ENCODE measurements at regions not wholly inside any gene's neighbourhood (a gene's known extent, or its start where the extent isn't known, plus 50 kb on each side); places are given as distances from the start of the nearest gene placed in this dataset.

DNA sequence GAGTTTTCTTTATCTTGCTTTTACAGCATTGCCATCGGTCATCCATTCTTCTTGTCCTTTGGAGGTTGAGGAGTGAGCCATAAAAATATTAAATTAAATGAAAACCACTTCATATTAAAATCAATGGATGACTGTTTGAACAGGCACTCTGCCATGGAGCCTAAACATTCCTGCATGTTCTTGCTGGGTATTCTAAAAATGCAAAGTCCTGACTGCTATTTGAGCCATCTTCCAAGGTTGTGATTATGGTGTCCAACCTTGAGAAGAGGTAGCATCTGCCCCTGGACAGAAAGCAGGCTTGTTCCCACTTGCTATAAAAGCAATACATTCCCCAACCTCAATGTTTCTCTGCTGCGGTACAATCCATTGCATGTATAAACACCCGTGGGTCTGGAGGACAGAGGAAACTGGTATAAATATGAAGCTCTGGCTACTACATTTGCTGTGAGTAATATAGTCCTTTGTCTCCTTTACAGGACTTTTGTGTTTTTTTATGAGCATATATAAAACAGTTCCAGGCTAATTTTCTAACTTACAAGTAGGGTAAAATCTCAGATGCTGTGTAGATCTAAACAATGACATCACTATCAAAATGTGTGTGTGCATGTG lies 70.9 kb upstream of the FAT4 start:
- Histone ChIP-seq H3K36me3 (replicated peaks in 1 of 2; ENCODE audit: control insufficient read depth in 1 of 2, insufficient read depth in 2 of 2, low read length in 2 of 2) (no peaks in the 10 kb centered on the region), H3K27me3 (ENCODE audit: control insufficient read depth in 2 of 2, insufficient read depth in 2 of 2, low read length in 2 of 2) (no peaks in the 10 kb centered on the region), H3K4me1 (ENCODE audit: control insufficient read depth in 1 of 2, insufficient read depth in 2 of 2, low read length in 2 of 2) (no peaks in the 10 kb centered on the region), H2AFZ (ENCODE audit: insufficient read depth, low read depth, low read length, poor library complexity, severe bottlenecking) (no peak overlapping the region), H3K9ac (ENCODE audit: insufficient read depth, low read length, poor library complexity, severe bottlenecking) (no peak overlapping the region), H3K4me3 (replicated peaks in 1 of 3; ENCODE audit: low read depth in 2 of 3, low read length in 3 of 3) (no peak overlapping the region), H3K79me2 (ENCODE audit: insufficient read depth, low read length) (no peaks in the 10 kb centered on the region), H4K20me1 (ENCODE audit: insufficient read depth, low read length) (no peaks in the 10 kb centered on the region), H3K9me3 (replicated peaks in 1 of 2; ENCODE audit: control insufficient read depth in 1 of 2, insufficient read depth in 1 of 2, low read length in 2 of 2) (no peaks in the 10 kb centered on the region), H3K27ac (ENCODE audit: low read depth in 1 of 2, low read length in 2 of 2) (no peak overlapping the region), H3K4me2 (replicated peaks; ENCODE audit: extremely low read depth, low read length, poor library complexity, severe bottlenecking) (no peak overlapping the region)
- TF ChIP-seq, protein P1, sequence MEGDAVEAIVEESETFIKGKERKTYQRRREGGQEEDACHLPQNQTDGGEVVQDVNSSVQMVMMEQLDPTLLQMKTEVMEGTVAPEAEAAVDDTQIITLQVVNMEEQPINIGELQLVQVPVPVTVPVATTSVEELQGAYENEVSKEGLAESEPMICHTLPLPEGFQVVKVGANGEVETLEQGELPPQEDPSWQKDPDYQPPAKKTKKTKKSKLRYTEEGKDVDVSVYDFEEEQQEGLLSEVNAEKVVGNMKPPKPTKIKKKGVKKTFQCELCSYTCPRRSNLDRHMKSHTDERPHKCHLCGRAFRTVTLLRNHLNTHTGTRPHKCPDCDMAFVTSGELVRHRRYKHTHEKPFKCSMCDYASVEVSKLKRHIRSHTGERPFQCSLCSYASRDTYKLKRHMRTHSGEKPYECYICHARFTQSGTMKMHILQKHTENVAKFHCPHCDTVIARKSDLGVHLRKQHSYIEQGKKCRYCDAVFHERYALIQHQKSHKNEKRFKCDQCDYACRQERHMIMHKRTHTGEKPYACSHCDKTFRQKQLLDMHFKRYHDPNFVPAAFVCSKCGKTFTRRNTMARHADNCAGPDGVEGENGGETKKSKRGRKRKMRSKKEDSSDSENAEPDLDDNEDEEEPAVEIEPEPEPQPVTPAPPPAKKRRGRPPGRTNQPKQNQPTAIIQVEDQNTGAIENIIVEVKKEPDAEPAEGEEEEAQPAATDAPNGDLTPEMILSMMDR (IDR thresholded peaks at IDR 0.05): no peak
- Mint-ChIP-seq H3K4me1 (no peaks in the 10 kb centered on the region), H3K9me3 (no peaks in the 10 kb centered on the region), H3K27ac (no peak overlapping the region), H3K27me3 (ENCODE audit: low read depth in 3 of 3) (peaks cover 0 to 2% (median 0%) of the 10 kb centered on the region in 3 donors), H3K36me3 (no peaks in the 10 kb centered on the region), H3K4me3 (no peak overlapping the region)
- intact Hi-C loops (cut with micrococcal nuclease): no loop called here
- DNase-seq: no peak
- WGBS (ENCODE audit: insufficient coverage): no CpG with 5 or more reads among the region's 3 CpGs

GRCh38 chr4:125235971-125236370 lies 78.8 kb upstream of the FAT4 start:
- no peak overlapping the region for H2AFZ ChIP-seq (ENCODE audit: insufficient read depth, low read depth, low read length, poor library complexity, severe bottlenecking)
- no peak overlapping the region for H3K4me3 Mint-ChIP-seq
- H3K36me3 ChIP-seq (replicated peaks in 1 of 2; ENCODE audit: control insufficient read depth in 1 of 2, insufficient read depth in 2 of 2, low read length in 2 of 2): no peaks in the 10 kb centered on the region
- TF ChIP-seq, protein P1 (IDR thresholded peaks at IDR 0.05): no peak
- H3K4me3 ChIP-seq (replicated peaks in 1 of 3; ENCODE audit: low read depth in 2 of 3, low read length in 3 of 3): no peak overlapping the region
- H3K27ac Mint-ChIP-seq: no peak overlapping the region
- H3K4me1 Mint-ChIP-seq: no peaks in the 10 kb centered on the region
- intact Hi-C loops (cut with micrococcal nuclease): no loop called here
- DNase-seq: no peak
- no peak overlapping the region for H3K9ac ChIP-seq (ENCODE audit: insufficient read depth, low read length, poor library complexity, severe bottlenecking)
- no peaks in the 10 kb centered on the region for H3K9me3 ChIP-seq (replicated peaks in 1 of 2; ENCODE audit: control insufficient read depth in 1 of 2, insufficient read depth in 1 of 2, low read length in 2 of 2)
- peaks cover 0 to 1% (median 0%) of the 10 kb centered on the region in 3 donors for H3K27me3 Mint-ChIP-seq (ENCODE audit: low read depth in 3 of 3)
- H3K27me3 ChIP-seq (ENCODE audit: control insufficient read depth in 2 of 2, insufficient read depth in 2 of 2, low read length in 2 of 2): no peaks in the 10 kb centered on the region
- no peak overlapping the region for H3K27ac ChIP-seq (ENCODE audit: low read depth in 1 of 2, low read length in 2 of 2)
- H3K9me3 Mint-ChIP-seq: peaks cover 0 to 3% (median 0%) of the 10 kb centered on the region in 7 donors
- no peaks in the 10 kb centered on the region for H3K36me3 Mint-ChIP-seq
- no peak overlapping the region for H3K4me2 ChIP-seq (replicated peaks; ENCODE audit: extremely low read depth, low read length, poor library complexity, severe bottlenecking)
- H3K4me1 ChIP-seq (ENCODE audit: control insufficient read depth in 1 of 2, insufficient read depth in 2 of 2, low read length in 2 of 2): no peaks in the 10 kb centered on the region
- no peaks in the 10 kb centered on the region for H4K20me1 ChIP-seq (ENCODE audit: insufficient read depth, low read length)
- H3K79me2 ChIP-seq (ENCODE audit: insufficient read depth, low read length): no peaks in the 10 kb centered on the region
- no CpG with 5 or more reads among the region's 4 CpGs for WGBS (ENCODE audit: insufficient coverage)
